ENCODE measurements at regions not wholly inside any gene's neighbourhood (a gene's known extent, or its start where the extent isn't known, plus 50 kb on each side); places are given as distances from the start of the nearest gene placed in this dataset.

- TF ChIP-seq ZNF8 (CRISPR knock-in tag; IDR thresholded peaks at IDR 0.05), result no peak
- TF ChIP-seq OSR1 (CRISPR knock-in tag; IDR thresholded peaks at IDR 0.05), result no peak
- no peak for TF ChIP-seq ZC3H10 (CRISPR knock-in tag; IDR thresholded peaks at IDR 0.05)
- TF ChIP-seq ISL1 (CRISPR knock-in tag; IDR thresholded peaks at IDR 0.05), result no peak
- TF ChIP-seq PATZ1 (CRISPR knock-in tag; IDR thresholded peaks at IDR 0.05; ENCODE audit: borderline replicate concordance), result no peak
- no peak for TF ChIP-seq ESRRG (CRISPR knock-in tag; IDR thresholded peaks at IDR 0.05)
- TF ChIP-seq CSDC2 (CRISPR knock-in tag; IDR thresholded peaks at IDR 0.05), result no peak
- no peak for TF ChIP-seq CREB5 (CRISPR knock-in tag; IDR thresholded peaks at IDR 0.05; ENCODE audit: low read depth)
- TF ChIP-seq TSHZ2 (CRISPR knock-in tag; IDR thresholded peaks at IDR 0.05), result no peak
- no peak for TF ChIP-seq ARNTL (CRISPR knock-in tag; IDR thresholded peaks at IDR 0.05; ENCODE audit: borderline replicate concordance, low read depth)
Measured at GRCh38 chr20:60108397-60108796, 150.2 kb downstream of the CDH26 start.
